HCT116 (cell line): ENCODE measurements at regions not wholly inside any gene's neighbourhood (a gene's known extent, or its start where the extent isn't known, plus 50 kb on each side); places are given as distances from the start of the nearest gene placed in this dataset.

ENCODE experiments used
- ATAC-seq: fragments of 200-7000 bp; cut with Tn5 transposase; 2 replicates; pipeline ENCODE4 v1.9.1; 2020; ENCODE audit warnings: mild to moderate bottlenecking, moderate library complexity
- BruUV-seq: library from RNA; stranded (reverse); fragments of 400-500 nt; replicated peaks from 2 replicates; lab custom pipeline; 2021; lab: Mats Ljungman, UMichigan
- CTCF ChIA-PET: fragments of 300-600 bp; sonication (Branson Sonifier 250); formaldehyde crosslinking; loops from one replicate; lab custom pipeline; 2021; ENCODE audit warnings: antibody characterized with exemption; lab: Charles Lee
- POLR2A ChIA-PET: fragments of 300-600, 350-600 bp; sonication (Branson Sonifier 250); formaldehyde crosslinking; loops from one replicate; lab custom pipeline; 2021; ENCODE audit warnings: antibody characterized with exemption; lab: Charles Lee
- RAD21 ChIA-PET, 2 experiments: fragments of 300-600 bp; sonication (Branson Sonifier 250); formaldehyde crosslinking; loops; one replicate each; lab custom pipeline; 2023; ENCODE audit warnings: low total read pairs in 2 of 2; ENCODE audit not compliant: uncharacterized antibody in 2 of 2, unreplicated experiment in 2 of 2, low non-redundant PET in 1 of 2; lab: Charles Lee
- DNase-seq: peaks from one replicate; pipeline ENCODE4 v3.0.0-alpha.2; 2010; ENCODE audit warnings: low read depth, low spot score
- H2AFZ ChIP-seq: fragments of 200-600 bp; shearing (Covaris generic), sonication (generic); 2 replicates; pipeline ENCODE4 v1.6.1; 2017; ENCODE audit warnings: low read depth, mixed run types, mixed read lengths, antibody characterized with exemption, low read length; ENCODE audit not compliant: poor library complexity, severe bottlenecking
- H3K27ac ChIP-seq: 2 replicates; pipeline ENCODE4 v1.5.1; 2012; ENCODE audit warnings: low read depth, low read length
- H3K27me3 ChIP-seq: fragments of 200-600 bp; sonication (generic); 2 replicates; pipeline ENCODE4 v1.6.1; 2016; ENCODE audit warnings: mixed run types, low read length, mixed read lengths; ENCODE audit not compliant: insufficient read depth
- H3K36me3 ChIP-seq, 2 experiments: fragments of 200-500 bp in 1 of 2; fragments of 200-600 bp in 1 of 2; sonication (Bioruptor generic) in 1 of 2; sonication (generic) in 1 of 2; 2 replicates each; pipeline versions ENCODE4 v1.5.1 to v1.6.1; 2014 to 2016; ENCODE audit warnings: low read length in 2 of 2, inconsistent platforms in 1 of 2, mixed read lengths in 1 of 2, mixed run types in 1 of 2; ENCODE audit not compliant: insufficient read depth in 2 of 2, control insufficient read depth in 1 of 2
- H3K4me1 ChIP-seq, 2 experiments: fragments of 200-600 bp in 1 of 2; sonication (generic) in 1 of 2; 2 replicates each; pipeline versions ENCODE4 v1.5.1 to v1.6.1; 2012 to 2017; ENCODE audit warnings: low read length in 2 of 2, inconsistent platforms in 1 of 2, mild to moderate bottlenecking in 1 of 2, mixed read lengths in 1 of 2, mixed run types in 1 of 2, moderate library complexity in 1 of 2; ENCODE audit not compliant: insufficient read depth in 2 of 2, control insufficient read depth in 1 of 2
- H3K4me2 ChIP-seq: fragments of 200-600 bp; sonication (generic); 2 replicates; pipeline ENCODE4 v1.6.1; 2017; ENCODE audit warnings: mixed run types, low read length, mixed read lengths
- H3K4me3 ChIP-seq, 2 experiments: fragments of 200-600 bp in 1 of 2; sonication (generic) in 1 of 2; replicated peaks in 1 of 2; 2 replicates each; pipeline ENCODE4 v1.5.1; 2011 to 2016; ENCODE audit warnings: low read length in 2 of 2, control low read depth in 1 of 2, low read depth in 1 of 2, mild to moderate bottlenecking in 1 of 2, mixed read lengths in 1 of 2, mixed run types in 1 of 2
- H3K79me2 ChIP-seq: fragments of 200-600 bp; sonication (generic); 2 replicates; pipeline ENCODE4 v1.6.1; 2017; ENCODE audit warnings: mild to moderate bottlenecking, mixed run types, low read length, moderate library complexity, mixed read lengths; ENCODE audit not compliant: insufficient read depth
- H3K9ac ChIP-seq: fragments of 200-600 bp; sonication (generic); 2 replicates; pipeline ENCODE4 v1.6.1; 2016; ENCODE audit warnings: low read length, mixed read lengths
- H3K9me2 ChIP-seq: fragments of 200-600 bp; sonication (generic), shearing (Covaris generic); 2 replicates; pipeline ENCODE4 v1.6.1; 2017; ENCODE audit warnings: mixed run types, mild to moderate bottlenecking, moderate library complexity; ENCODE audit not compliant: insufficient read depth
- H3K9me3 ChIP-seq, 2 experiments: fragments of 200-500 bp in 1 of 2; fragments of 200-600 bp in 1 of 2; sonication (Bioruptor generic) in 1 of 2; sonication (generic) in 1 of 2; 2 replicates each; pipeline ENCODE4 v1.6.1; 2014 to 2017; ENCODE audit warnings: low read length in 2 of 2, mixed read lengths in 2 of 2, inconsistent platforms in 1 of 2, low read depth in 1 of 2, mild to moderate bottlenecking in 1 of 2, mixed run types in 1 of 2, moderate library complexity in 1 of 2; ENCODE audit not compliant: control insufficient read depth in 1 of 2, insufficient read depth in 1 of 2
- H4K20me1 ChIP-seq: fragments of 200-600 bp; sonication (generic), shearing (Covaris generic); 2 replicates; pipeline ENCODE4 v1.6.1; 2017; ENCODE audit warnings: mixed run types, mild to moderate bottlenecking, moderate library complexity; ENCODE audit not compliant: insufficient read depth
- CBX3 ChIP-seq: IDR thresholded peaks from 2 replicates; pipeline ENCODE4 v1.6.1; 2012; ENCODE audit warnings: low read depth
- CEBPB ChIP-seq: IDR thresholded peaks from 2 replicates; pipeline ENCODE4 v1.6.1; 2012; ENCODE audit warnings: low read depth
- EGR1 ChIP-seq: IDR thresholded peaks from 2 replicates; pipeline ENCODE4 v1.6.1; 2012; ENCODE audit warnings: low read depth
- EZH2phosphoT487 ChIP-seq: fragments of 200-600 bp; IDR thresholded peaks from 2 replicates; pipeline ENCODE4 v1.6.1; 2018; ENCODE audit warnings: antibody characterized with exemption, borderline replicate concordance
- JUND ChIP-seq: IDR thresholded peaks from 2 replicates; pipeline ENCODE4 v1.6.1; 2012
- SIN3A ChIP-seq: IDR thresholded peaks from 2 replicates; pipeline ENCODE4 v1.6.1; 2012; ENCODE audit warnings: low read depth
- SRF ChIP-seq: IDR thresholded peaks from 2 replicates; pipeline ENCODE4 v1.6.1; 2012; ENCODE audit warnings: low read depth
- intact Hi-C: fragments of 100-400 bp; cut with micrococcal nuclease; formaldehyde crosslinking; loops from 2 replicates; pipeline ENCODE4 v1.10.0; 2022
- TF ChIP-seq, protein P1 (sequence below), 3 experiments: fragments of 200-600 bp in 1 of 3; sonication (generic) in 1 of 3; IDR thresholded peaks in 2 of 3; conservative IDR thresholded peaks in 1 of 3; 2 replicates each; pipeline ENCODE4 v1.5.1; 2012 to 2017; ENCODE audit warnings: low read depth in 2 of 3, low read length in 2 of 3, antibody characterized with exemption in 1 of 3, borderline replicate concordance in 1 of 3, control low read depth in 1 of 3, mild to moderate bottlenecking in 1 of 3, mixed read lengths in 1 of 3, mixed run types in 1 of 3, moderate library complexity in 1 of 3; ENCODE audit not compliant: insufficient read depth in 1 of 3

DNA sequence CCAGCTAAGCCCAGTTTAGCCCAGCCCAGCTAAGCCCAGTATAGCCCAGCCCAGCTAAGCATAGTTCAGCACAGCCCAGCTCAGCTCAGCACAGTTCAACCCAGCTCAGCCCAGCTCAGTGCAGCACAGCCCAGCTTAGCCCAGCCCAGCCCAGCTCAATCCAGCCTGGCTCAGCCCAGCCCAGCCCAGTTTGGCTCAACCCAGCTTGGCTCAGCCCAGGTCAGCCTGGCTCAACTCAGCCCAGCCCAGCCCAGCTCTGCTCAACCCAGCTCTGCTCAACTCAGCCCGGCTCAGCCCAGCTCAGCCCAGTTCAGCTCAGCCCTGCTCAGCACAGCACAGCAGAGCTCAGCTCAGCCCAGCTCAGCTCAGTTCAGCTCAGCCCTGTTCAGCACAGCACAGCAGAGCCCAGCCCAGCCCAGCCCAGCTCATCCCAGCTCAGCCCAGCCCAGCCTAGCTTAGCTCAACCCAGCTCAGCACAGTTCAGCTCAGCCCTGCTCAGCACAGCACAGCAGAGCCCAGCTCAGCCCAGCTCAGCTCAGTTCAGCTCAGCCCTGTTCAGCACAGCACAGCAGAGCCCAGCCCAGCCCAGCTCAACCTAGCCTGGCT is 330.9 kb downstream of the TMEM121 start:
- Histone ChIP-seq H4K20me1 (no peaks in the 10 kb centered on the region), H3K36me3 (no peaks in the 10 kb centered on the region), H3K27me3 (no peaks in the 10 kb centered on the region), H3K4me2 (no peak overlapping the region), H3K9ac (no peak overlapping the region), H2AFZ (no peak overlapping the region), H3K79me2 (no peaks in the 10 kb centered on the region), H3K9me2 (no peaks in the 10 kb centered on the region), H3K9me3 (no peaks in the 10 kb centered on the region), H3K27ac (no peak overlapping the region; the same call in 1 of the 2 replicates), H3K4me3 (no peak overlapping the region), H3K4me1 (no peaks in the 10 kb centered on the region)
- CTCF ChIA-PET: no interaction called here
- no TSS peak for BruUV-seq
- intact Hi-C loops: no loop called here
- POLR2A ChIA-PET: no interaction called here
- DNase-seq (no peak), ATAC-seq (no peak; the same call in 1 of the 2 replicates)
- TF ChIP-seq JUND (no peak), CBX3 (no peak), CEBPB (no peak), EZH2phosphoT487 (no peak), SRF (no peak), EGR1 (no peak), SIN3A (no peak)
- TF ChIP-seq, protein P1, sequence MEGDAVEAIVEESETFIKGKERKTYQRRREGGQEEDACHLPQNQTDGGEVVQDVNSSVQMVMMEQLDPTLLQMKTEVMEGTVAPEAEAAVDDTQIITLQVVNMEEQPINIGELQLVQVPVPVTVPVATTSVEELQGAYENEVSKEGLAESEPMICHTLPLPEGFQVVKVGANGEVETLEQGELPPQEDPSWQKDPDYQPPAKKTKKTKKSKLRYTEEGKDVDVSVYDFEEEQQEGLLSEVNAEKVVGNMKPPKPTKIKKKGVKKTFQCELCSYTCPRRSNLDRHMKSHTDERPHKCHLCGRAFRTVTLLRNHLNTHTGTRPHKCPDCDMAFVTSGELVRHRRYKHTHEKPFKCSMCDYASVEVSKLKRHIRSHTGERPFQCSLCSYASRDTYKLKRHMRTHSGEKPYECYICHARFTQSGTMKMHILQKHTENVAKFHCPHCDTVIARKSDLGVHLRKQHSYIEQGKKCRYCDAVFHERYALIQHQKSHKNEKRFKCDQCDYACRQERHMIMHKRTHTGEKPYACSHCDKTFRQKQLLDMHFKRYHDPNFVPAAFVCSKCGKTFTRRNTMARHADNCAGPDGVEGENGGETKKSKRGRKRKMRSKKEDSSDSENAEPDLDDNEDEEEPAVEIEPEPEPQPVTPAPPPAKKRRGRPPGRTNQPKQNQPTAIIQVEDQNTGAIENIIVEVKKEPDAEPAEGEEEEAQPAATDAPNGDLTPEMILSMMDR (IDR thresholded peaks at IDR 0.05 in 2 of 3, conservative IDR thresholded peaks at IDR 0.05 in 1 of 3; ENCODE audit: borderline replicate concordance in 1 of 3, insufficient read depth in 1 of 3, low read depth in 2 of 3, low read length in 2 of 3): no peak
- RAD21 ChIA-PET: interaction anchor here in 1 of 2 experiments (1.1 kb wide), 1 partner anchor 80 kb away, joined by 3 read pairs; no protein-coding TSS in a partner anchor
